ENCODE measurements at regions not wholly inside any gene's neighbourhood (a gene's known extent, or its start where the extent isn't known, plus 50 kb on each side); places are given as distances from the start of the nearest gene placed in this dataset.
"Not testable (repeated sequence)": the region's sequence is repeated elsewhere in the genome, so short reads cannot be mapped to it uniquely, and the experiment has no call there.

DNA sequence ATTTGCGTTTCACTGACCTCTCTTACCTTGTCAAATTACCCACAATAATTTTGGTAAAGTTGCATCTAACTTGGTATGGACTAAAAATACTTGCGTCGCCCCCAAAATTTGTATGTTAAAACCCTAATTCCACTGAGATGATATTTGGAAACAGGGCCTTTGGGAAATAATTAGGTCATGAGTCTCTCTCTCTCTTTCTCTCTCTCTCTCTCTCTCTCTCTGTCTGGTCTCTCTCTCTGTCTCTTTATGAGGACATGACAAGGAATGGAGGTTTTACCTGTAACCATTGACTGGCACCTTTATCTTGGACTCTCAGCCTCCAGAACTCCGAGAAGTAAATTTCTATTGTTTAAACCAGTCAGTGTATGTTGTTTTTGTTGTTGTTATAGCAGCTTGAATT is 111.5 kb upstream of the BDP1 start:
- not testable (repeated sequence) for H3K4me3 ChIP-seq (ENCODE audit: low read length); DNase-seq; H3K4me1 ChIP-seq (ENCODE audit: control insufficient read depth, insufficient read depth, low read length); H3K27ac ChIP-seq (ENCODE audit: low read length); H3K9me3 ChIP-seq (ENCODE audit: control insufficient read depth, low read depth, low read length); H3K36me3 ChIP-seq (ENCODE audit: control insufficient read depth, insufficient read depth, low read length); H3K27me3 ChIP-seq (ENCODE audit: control insufficient read depth, insufficient read depth, low read length)
- WGBS (ENCODE audit: insufficient coverage, low lambda C conversion rate), result no CpG with 5 or more reads among the region's 4 CpGs

DNA sequence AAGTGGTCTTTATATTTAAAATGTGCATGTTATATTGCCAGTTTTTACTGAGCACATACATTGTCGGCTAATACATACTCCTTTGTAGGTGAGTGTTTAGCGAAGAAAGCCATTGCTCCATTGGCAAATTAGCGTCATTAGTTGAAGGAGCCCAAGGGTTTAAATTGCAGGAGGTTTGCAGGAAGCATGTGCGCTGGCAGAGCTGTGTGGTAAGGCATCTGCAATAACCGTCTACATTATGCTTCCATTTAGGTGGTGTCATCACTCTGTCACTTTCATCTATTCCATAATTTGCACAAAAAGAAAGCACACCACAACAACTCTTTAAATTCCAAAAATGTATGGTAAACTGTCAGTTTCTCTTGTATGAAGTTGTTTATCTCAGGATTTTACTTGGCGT is 82.8 kb upstream of the BDP1 start:
- no CpG with 5 or more reads among the region's 6 CpGs for WGBS (ENCODE audit: insufficient coverage, low lambda C conversion rate)
- not testable (repeated sequence) for H3K27ac ChIP-seq (ENCODE audit: low read length); H3K27me3 ChIP-seq (ENCODE audit: control insufficient read depth, insufficient read depth, low read length); H3K9me3 ChIP-seq (ENCODE audit: control insufficient read depth, low read depth, low read length); H3K4me1 ChIP-seq (ENCODE audit: control insufficient read depth, insufficient read depth, low read length); H3K36me3 ChIP-seq (ENCODE audit: control insufficient read depth, insufficient read depth, low read length); DNase-seq; H3K4me3 ChIP-seq (ENCODE audit: low read length)

DNA sequence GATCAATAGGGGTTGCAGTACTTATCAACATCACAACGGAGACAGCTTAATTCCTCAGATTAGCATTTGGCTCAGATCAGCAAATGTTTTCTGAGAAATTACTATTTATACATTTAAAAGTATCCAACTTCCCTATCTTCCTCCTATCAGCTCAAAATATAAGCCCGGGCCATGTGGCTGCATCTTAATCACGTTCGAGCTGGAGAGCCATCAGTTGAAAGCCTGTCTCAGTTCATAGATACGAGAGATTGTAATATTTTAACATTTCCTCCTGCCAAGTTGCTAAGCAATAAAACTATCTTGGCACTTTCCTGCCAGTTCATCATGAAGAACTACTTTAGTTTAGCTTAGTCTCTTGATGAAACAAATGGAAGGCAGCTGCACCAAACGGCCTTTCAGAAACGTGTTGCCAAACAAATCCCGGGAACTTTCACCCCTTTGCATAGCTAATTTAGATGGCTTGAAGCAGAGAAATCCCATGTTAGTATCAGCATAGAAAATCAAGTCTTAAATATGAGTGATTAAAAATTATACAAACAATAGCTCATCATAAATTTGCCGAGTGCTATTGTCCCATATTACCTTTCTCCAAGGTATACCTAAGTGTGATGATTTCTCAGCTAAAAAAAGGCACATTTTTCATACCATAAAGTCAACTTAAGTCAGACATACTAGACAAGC is 82.3 kb upstream of the BDP1 start:
- not testable (repeated sequence) for H3K4me1 ChIP-seq (ENCODE audit: control insufficient read depth, insufficient read depth, low read length); H3K9me3 ChIP-seq (ENCODE audit: control insufficient read depth, low read depth, low read length); H3K4me3 ChIP-seq (ENCODE audit: low read length); DNase-seq; H3K36me3 ChIP-seq (ENCODE audit: control insufficient read depth, insufficient read depth, low read length); H3K27me3 ChIP-seq (ENCODE audit: control insufficient read depth, insufficient read depth, low read length); H3K27ac ChIP-seq (ENCODE audit: low read length)
- WGBS (ENCODE audit: insufficient coverage, low lambda C conversion rate), result no CpG with 5 or more reads among the region's 9 CpGs

DNA sequence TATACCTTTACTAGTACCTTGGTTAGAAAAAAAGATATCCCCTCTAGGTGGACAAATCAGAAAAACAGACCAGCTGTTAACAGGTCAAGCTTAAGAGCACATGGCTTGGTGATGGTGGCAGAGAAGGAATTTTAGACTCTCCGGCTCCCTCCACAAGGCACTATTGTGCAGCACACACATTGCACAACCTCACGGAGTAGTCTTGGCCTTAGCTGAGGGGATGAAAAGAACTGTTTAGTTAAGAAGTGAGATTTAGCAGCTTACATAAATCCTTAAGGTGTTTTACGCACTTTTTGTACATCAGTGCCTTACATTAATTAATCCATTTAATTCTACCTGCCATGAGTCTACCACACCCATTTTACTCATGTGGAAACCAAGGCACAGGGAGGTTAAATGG is 71.2 kb upstream of the BDP1 start:
- H3K9me3 ChIP-seq (ENCODE audit: control insufficient read depth, low read depth, low read length); H3K36me3 ChIP-seq (ENCODE audit: control insufficient read depth, insufficient read depth, low read length); H3K4me1 ChIP-seq (ENCODE audit: control insufficient read depth, insufficient read depth, low read length); H3K27me3 ChIP-seq (ENCODE audit: control insufficient read depth, insufficient read depth, low read length); H3K4me3 ChIP-seq (ENCODE audit: low read length); DNase-seq; H3K27ac ChIP-seq (ENCODE audit: low read length): not testable (repeated sequence)
- WGBS (ENCODE audit: insufficient coverage, low lambda C conversion rate), result no CpG with 5 or more reads among the region's 3 CpGs

DNA sequence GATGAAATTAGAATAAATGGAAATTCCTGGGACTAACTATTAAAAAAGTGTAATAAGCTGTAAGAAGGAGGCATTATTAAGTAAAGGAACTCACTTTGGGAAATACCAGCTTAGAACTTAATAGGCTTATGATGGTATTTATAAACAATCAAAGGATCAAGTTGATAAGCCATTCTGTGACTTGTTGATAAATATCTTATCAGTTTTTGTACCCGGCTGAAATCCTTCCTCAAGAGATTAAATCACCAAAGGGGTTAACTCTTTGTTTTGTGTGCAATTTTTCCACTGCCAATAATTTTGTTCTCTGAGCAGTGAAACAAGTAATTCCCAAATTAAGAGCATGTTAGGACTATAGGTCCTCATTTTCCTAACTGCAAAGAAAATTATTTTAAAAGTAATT is 70.7 kb upstream of the BDP1 start:
- H3K4me1 ChIP-seq (ENCODE audit: control insufficient read depth, insufficient read depth, low read length), result no peaks in the 10 kb centered on the region
- DNase-seq, result no peak
- no peak overlapping the region for H3K4me3 ChIP-seq (ENCODE audit: low read length)
- no peaks in the 10 kb centered on the region for H3K9me3 ChIP-seq (ENCODE audit: control insufficient read depth, low read depth, low read length)
- no peak overlapping the region for H3K27ac ChIP-seq (ENCODE audit: low read length)
- H3K27me3 ChIP-seq (ENCODE audit: control insufficient read depth, insufficient read depth, low read length), result peaks cover 4% of the 10 kb centered on the region
- H3K36me3 ChIP-seq (ENCODE audit: control insufficient read depth, insufficient read depth, low read length), result no peaks in the 10 kb centered on the region
- no CpG with 5 or more reads among the region's 1 CpG for WGBS (ENCODE audit: insufficient coverage, low lambda C conversion rate)

DNA sequence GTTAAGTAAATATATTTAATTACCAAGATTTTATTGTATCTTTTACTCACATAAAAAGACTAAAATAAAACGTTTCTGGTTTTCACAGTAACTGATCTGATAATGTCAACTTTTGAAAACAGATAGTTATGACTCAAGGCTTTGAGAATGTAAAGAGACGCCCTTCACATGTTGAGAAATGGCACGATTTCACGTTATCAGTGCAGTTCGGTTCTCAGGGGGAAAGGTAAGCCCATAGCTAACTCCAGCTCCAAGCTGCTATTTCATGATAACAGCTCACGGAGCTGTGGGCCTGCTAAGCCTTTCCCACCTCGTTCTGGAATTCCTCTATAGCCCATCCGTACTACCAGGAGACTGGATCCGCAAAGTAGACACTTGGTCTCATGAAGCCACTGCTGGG is 70.2 kb upstream of the BDP1 start:
- H3K4me1 ChIP-seq (ENCODE audit: control insufficient read depth, insufficient read depth, low read length); H3K36me3 ChIP-seq (ENCODE audit: control insufficient read depth, insufficient read depth, low read length); H3K27me3 ChIP-seq (ENCODE audit: control insufficient read depth, insufficient read depth, low read length); H3K27ac ChIP-seq (ENCODE audit: low read length); H3K9me3 ChIP-seq (ENCODE audit: control insufficient read depth, low read depth, low read length); H3K4me3 ChIP-seq (ENCODE audit: low read length): not testable (repeated sequence)
- WGBS (ENCODE audit: insufficient coverage, low lambda C conversion rate), result no CpG with 5 or more reads among the region's 9 CpGs
- peak; percentile 4 to 6 for DNase-seq

DNA sequence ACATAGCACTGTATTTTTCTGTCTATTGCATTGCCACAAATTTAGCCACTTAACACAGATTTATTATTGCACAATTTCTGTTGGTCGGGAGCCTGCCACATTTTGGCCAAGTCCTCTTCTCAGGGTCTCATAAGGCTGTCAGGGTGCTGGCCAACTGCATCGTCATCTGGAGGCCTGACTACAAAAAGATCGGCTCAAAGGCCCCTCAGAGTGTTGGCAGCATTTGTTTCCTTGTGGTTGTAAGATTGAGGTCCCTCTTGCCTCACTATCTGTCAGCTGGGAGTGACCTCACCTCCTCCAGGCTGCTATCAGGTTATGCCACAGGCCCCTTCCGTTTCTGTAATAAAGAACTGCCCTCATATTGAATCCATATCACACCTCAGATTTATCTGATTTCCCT is 67.3 kb upstream of the BDP1 start:
- not testable (repeated sequence) for H3K27ac ChIP-seq (ENCODE audit: low read length); H3K36me3 ChIP-seq (ENCODE audit: control insufficient read depth, insufficient read depth, low read length); H3K4me3 ChIP-seq (ENCODE audit: low read length); H3K4me1 ChIP-seq (ENCODE audit: control insufficient read depth, insufficient read depth, low read length); H3K9me3 ChIP-seq (ENCODE audit: control insufficient read depth, low read depth, low read length); H3K27me3 ChIP-seq (ENCODE audit: control insufficient read depth, insufficient read depth, low read length)
- peak in 1 of 2 donors; percentile 1 for DNase-seq
- no CpG with 5 or more reads among the region's 4 CpGs for WGBS (ENCODE audit: insufficient coverage, low lambda C conversion rate)

DNA sequence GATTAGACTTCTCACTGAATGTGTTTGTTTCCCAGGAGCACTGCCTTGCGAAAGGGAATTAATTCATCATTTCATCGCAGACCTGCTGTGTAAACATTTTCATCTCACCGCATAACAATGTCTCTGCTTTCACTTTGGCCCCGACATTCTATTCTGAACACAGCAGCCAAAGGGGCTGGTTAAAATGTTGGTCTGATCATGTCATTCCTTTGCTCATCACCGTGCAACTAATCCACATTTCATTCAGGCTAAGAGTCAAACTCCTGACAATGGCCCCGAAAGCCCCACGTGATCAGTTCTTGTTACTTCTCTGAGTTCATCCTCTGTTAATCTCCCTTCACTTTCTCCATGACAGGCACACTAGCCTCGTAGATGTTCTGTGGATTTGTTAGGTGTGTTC is 57.1 kb upstream of the BDP1 start:
- DNase-seq; H3K27ac ChIP-seq (ENCODE audit: low read length): not testable (repeated sequence)
- WGBS (ENCODE audit: insufficient coverage, low lambda C conversion rate), result 60% methylated on average over 1 of the region's 8 CpGs

DNA sequence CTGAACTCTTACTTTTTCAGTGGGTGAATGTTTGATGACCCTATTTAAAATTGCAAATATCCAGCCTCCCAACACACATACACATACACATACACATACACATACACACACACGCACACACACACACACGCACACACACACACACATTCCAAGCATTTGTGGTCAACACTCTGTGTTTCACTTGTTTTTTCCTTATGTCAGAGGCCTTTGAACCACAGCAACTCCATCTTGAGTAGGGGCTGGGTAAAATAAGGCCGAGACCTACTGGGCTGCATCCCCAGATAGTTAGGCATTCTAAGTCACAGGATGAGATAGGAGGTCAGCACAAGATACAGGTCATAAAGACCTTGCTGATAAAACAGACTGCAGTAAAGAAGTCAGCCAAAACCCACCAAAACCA is 56.6 kb upstream of the BDP1 start:
- DNase-seq; H3K27me3 ChIP-seq (ENCODE audit: control insufficient read depth, insufficient read depth, low read length): not testable (repeated sequence)
- WGBS (ENCODE audit: insufficient coverage, low lambda C conversion rate), result no CpG with 5 or more reads among the region's 3 CpGs

More for the DNA sequence above, 57.1 kb upstream of the BDP1 start:
- not testable (repeated sequence) for H3K9me3 ChIP-seq (ENCODE audit: control insufficient read depth, low read depth, low read length); H3K36me3 ChIP-seq (ENCODE audit: control insufficient read depth, insufficient read depth, low read length); H3K4me3 ChIP-seq (ENCODE audit: low read length); H3K4me1 ChIP-seq (ENCODE audit: control insufficient read depth, insufficient read depth, low read length); H3K27me3 ChIP-seq (ENCODE audit: control insufficient read depth, insufficient read depth, low read length)

DNA sequence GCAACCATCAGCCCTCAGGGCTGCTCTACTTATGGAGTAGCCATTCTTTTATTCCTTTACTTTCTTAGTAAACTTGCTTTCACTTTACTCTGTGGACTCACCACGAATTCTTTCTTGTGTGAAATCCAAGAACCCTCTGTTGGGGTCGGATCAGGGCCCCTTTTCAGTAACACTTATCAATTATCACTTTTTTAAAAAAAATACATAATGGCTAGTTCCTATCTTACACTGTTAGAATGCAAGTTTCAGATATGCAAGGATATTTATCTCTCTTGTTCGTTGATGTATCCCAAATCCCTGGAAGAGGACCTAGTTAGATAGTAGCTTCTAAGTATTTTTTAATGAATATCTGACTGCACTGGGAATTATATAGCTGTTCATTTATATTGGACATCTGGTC is 56.0 kb upstream of the BDP1 start:
- not testable (repeated sequence) for H3K27me3 ChIP-seq (ENCODE audit: control insufficient read depth, insufficient read depth, low read length); H3K4me1 ChIP-seq (ENCODE audit: control insufficient read depth, insufficient read depth, low read length); DNase-seq; H3K36me3 ChIP-seq (ENCODE audit: control insufficient read depth, insufficient read depth, low read length); H3K4me3 ChIP-seq (ENCODE audit: low read length); H3K9me3 ChIP-seq (ENCODE audit: control insufficient read depth, low read depth, low read length); H3K27ac ChIP-seq (ENCODE audit: low read length)
- no CpG with 5 or more reads among the region's 3 CpGs for WGBS (ENCODE audit: insufficient coverage, low lambda C conversion rate)

More for the DNA sequence above, 56.6 kb upstream of the BDP1 start:
- not testable (repeated sequence) for H3K27ac ChIP-seq (ENCODE audit: low read length); H3K9me3 ChIP-seq (ENCODE audit: control insufficient read depth, low read depth, low read length); H3K4me1 ChIP-seq (ENCODE audit: control insufficient read depth, insufficient read depth, low read length); H3K36me3 ChIP-seq (ENCODE audit: control insufficient read depth, insufficient read depth, low read length); H3K4me3 ChIP-seq (ENCODE audit: low read length)

DNA sequence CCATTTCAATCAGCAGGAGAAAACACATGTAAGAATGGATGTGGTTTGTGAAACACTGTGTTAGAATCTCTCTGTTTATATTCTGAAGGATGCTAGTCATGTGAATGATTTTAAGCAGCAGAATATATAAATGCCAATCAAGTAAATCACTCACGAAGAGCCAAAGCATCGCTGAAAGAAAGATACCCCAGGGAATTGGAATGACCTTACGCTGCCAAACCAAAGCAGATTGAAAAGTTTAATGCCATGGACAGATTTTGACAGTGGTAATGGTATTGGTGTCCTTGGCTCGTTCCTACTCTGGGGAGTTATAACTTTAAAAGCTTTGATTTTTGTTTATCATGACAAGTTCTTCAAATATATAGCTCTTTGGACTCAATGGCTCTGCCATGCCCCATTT is 54.8 kb upstream of the BDP1 start:
- no CpG with 5 or more reads among the region's 4 CpGs for whole genome bisulfite sequencing (ENCODE audit: insufficient coverage, low lambda C conversion rate)
- H3K4me3 ChIP-seq (ENCODE audit: low read length); DNase-seq; H3K4me1 ChIP-seq (ENCODE audit: control insufficient read depth, insufficient read depth, low read length); H3K9me3 ChIP-seq (ENCODE audit: control insufficient read depth, low read depth, low read length); H3K27ac ChIP-seq (ENCODE audit: low read length); H3K27me3 ChIP-seq (ENCODE audit: control insufficient read depth, insufficient read depth, low read length); H3K36me3 ChIP-seq (ENCODE audit: control insufficient read depth, insufficient read depth, low read length): not testable (repeated sequence)
